ENCODE measurements at regions not wholly inside any gene's neighbourhood (a gene's known extent, or its start where the extent isn't known, plus 50 kb on each side); places are given as distances from the start of the nearest gene placed in this dataset.

DNA sequence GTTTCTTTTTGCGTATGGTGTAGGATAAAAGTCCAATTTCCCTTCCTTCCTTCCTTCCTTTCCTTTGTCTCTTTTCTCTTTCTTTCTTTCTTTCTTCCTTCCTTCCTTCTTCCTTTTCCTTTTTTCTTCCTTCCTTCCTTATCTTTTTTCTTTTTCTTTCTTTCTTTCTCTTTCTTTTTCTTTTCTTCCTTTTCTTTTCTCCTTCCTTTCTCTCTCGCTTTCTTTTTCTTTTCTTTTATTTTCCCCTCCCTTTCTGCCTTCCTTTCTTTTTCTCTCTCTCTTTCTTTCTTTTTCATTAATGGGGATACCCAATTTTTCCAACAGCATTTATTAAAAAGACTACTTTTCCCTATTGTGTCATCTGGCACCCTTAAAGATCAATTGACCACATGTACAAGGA is 1359.7 kb downstream of the FAM181B start:
- FAIRE-seq (no peak), DNase-seq (ENCODE audit: low spot score) (no peak), ATAC-seq (no peak)
- Histone ChIP-seq H3K9me3 (ENCODE audit: low read length) (no peaks in the 10 kb centered on the region; the same call in 1 of the 2 replicates), H3K4me1 (ENCODE audit: insufficient read depth, low read length) (no peaks in the 10 kb centered on the region), H3K27ac (ENCODE audit: extremely low read length, insufficient read depth, low read length) (no peak overlapping the region), H4K20me1 (ENCODE audit: insufficient read depth, low read length) (no peaks in the 10 kb centered on the region), H3K79me2 (ENCODE audit: insufficient read depth, low read length) (no peaks in the 10 kb centered on the region), H3K27me3 (ENCODE audit: control insufficient read depth in 1 of 2, insufficient read depth in 2 of 2, low read length in 2 of 2) (no peaks in the 10 kb centered on the region), H3K9ac (ENCODE audit: insufficient read depth, low read depth, low read length) (no peak overlapping the region), H2AFZ (ENCODE audit: low read length) (no peak overlapping the region), H3K4me2 (ENCODE audit: low read depth, low read length) (no peak overlapping the region), H3K4me3 (replicated peaks in 1 of 3; ENCODE audit: insufficient read depth in 1 of 3, low read depth in 2 of 3, low read length in 3 of 3) (no peak overlapping the region), H3K36me3 (replicated peaks in 1 of 2; ENCODE audit: control insufficient read depth in 1 of 2, insufficient read depth in 2 of 2, low read length in 2 of 2) (no peaks in the 10 kb centered on the region)
- CTCF ChIA-PET (ENCODE audit: low intra/inter-chr PET ratio, low total read pairs): no interaction called here
- TF ChIP-seq SATB2 (CRISPR knock-in tag; IDR thresholded peaks at IDR 0.05): no peak
- TF ChIP-seq, protein P1, sequence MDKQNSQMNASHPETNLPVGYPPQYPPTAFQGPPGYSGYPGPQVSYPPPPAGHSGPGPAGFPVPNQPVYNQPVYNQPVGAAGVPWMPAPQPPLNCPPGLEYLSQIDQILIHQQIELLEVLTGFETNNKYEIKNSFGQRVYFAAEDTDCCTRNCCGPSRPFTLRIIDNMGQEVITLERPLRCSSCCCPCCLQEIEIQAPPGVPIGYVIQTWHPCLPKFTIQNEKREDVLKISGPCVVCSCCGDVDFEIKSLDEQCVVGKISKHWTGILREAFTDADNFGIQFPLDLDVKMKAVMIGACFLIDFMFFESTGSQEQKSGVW (CRISPR knock-in tag; IDR thresholded peaks at IDR 0.05; ENCODE audit: borderline replicate concordance): no peak
- TF ChIP-seq KDM5B (CRISPR knock-in tag; IDR thresholded peaks at IDR 0.05; ENCODE audit: borderline replicate concordance): no peak
- no peak for TF ChIP-seq HOXA5 (CRISPR knock-in tag; IDR thresholded peaks at IDR 0.05)
- TF ChIP-seq TRIM24 (CRISPR knock-in tag; IDR thresholded peaks at IDR 0.05): no peak
- no peak for TF ChIP-seq ZNF354B (CRISPR knock-in tag; IDR thresholded peaks at IDR 0.05)
- TF ChIP-seq CREB3 (CRISPR knock-in tag; IDR thresholded peaks at IDR 0.05): no peak
- TF ChIP-seq RFXANK (CRISPR knock-in tag; IDR thresholded peaks at IDR 0.05): no peak
- TF ChIP-seq REL (CRISPR knock-in tag; conservative IDR thresholded peaks at IDR 0.05): no peak
- no peak for TF ChIP-seq CHCHD3 (CRISPR knock-in tag; IDR thresholded peaks at IDR 0.05)
- TF ChIP-seq BCLAF1 (IDR thresholded peaks at IDR 0.05): no peak
- TF ChIP-seq ZNF205 (CRISPR knock-in tag; IDR thresholded peaks at IDR 0.05): no peak
- no peak for TF ChIP-seq ZGPAT (CRISPR knock-in tag; IDR thresholded peaks at IDR 0.05)
- TF ChIP-seq CBFB (CRISPR knock-in tag; IDR thresholded peaks at IDR 0.05): no peak
- TF ChIP-seq ZBTB21 (CRISPR knock-in tag; IDR thresholded peaks at IDR 0.05): no peak
- intact Hi-C loops (cut with micrococcal nuclease; ENCODE audit: unreplicated experiment): no loop called here
- BruUV-seq (replicated peaks): no TSS peak
- POLR2A ChIA-PET: no interaction called here
- 27% methylated on average over 2 of the region's 2 CpGs for WGBS (ENCODE audit: low lambda C conversion rate)
- in situ Hi-C loops (cut with HindIII; ENCODE audit: extremely low pct_ligation_motif_present, low pct_unique_long_range_greater_than_20kb): no loop called here
